Tibial nerve (tissue), 4 donors: ENCODE measurements at regions not wholly inside any gene's neighbourhood (a gene's known extent, or its start where the extent isn't known, plus 50 kb on each side); places are given as distances from the start of the nearest gene placed in this dataset.
"Not testable (repeated sequence)": the region's sequence is repeated elsewhere in the genome, so short reads cannot be mapped to it uniquely, and the experiment has no call there.

Source experiments
- DNase-seq, 2 donors: peaks; one replicate each; pipeline ENCODE4 v3.0.0-alpha.2; 2019; ENCODE audit warnings: low spot score in 2 of 2
- H3K27ac ChIP-seq, 4 donors: fragments of 200-600 bp; sonication (generic) in 3 of 4; one replicate each; pipeline ENCODE4 v1.5.1; 2017 to 2019; ENCODE audit warnings: mild to moderate bottlenecking in 1 of 4
- H3K27me3 ChIP-seq, 2 donors: fragments of 200-600 bp; sonication (generic) in 1 of 2; one replicate each; pipeline versions ENCODE4 v1.5.1 to v1.6.0; 2017 to 2019
- H3K36me3 ChIP-seq, 3 donors: fragments of 200-600 bp; sonication (generic); one replicate each; pipeline ENCODE4 v1.5.1; 2018 to 2019
- H3K4me1 ChIP-seq, 4 donors: fragments of 200-600 bp; sonication (generic) in 3 of 4; one replicate each; pipeline ENCODE4 v1.5.1; 2017 to 2019
- H3K4me3 ChIP-seq, 4 donors: fragments of 200-600 bp; sonication (generic) in 3 of 4; one replicate each; pipeline ENCODE4 v1.5.1; 2017 to 2019; ENCODE audit warnings: mild to moderate bottlenecking in 1 of 4, moderate library complexity in 1 of 4
- H3K9me3 ChIP-seq, 4 donors: fragments of 200-600 bp; sonication (generic) in 3 of 4; one replicate each; pipeline ENCODE4 v1.5.1; 2017 to 2019
- CTCF ChIP-seq, 5 experiments: fragments of 200-600 bp in 3 of 5; fragments of 450-650 bp in 2 of 5; sonication (generic) in 3 of 5; IDR thresholded peaks; one replicate each; pipeline ENCODE4 v1.5.1; 2016 to 2019; ENCODE audit warnings: antibody characterized with exemption in 5 of 5, mild to moderate bottlenecking in 3 of 5, moderate library complexity in 2 of 5
- EP300 ChIP-seq, 2 donors: sonication (generic); formaldehyde crosslinking; IDR thresholded peaks; one replicate each; pipeline ENCODE4 v1.6.1; 2017; ENCODE audit warnings: antibody characterized with exemption in 2 of 2, mild to moderate bottlenecking in 1 of 2
- POLR2A ChIP-seq, 2 donors: fragments of 450-650 bp; IDR thresholded peaks; one replicate each; pipeline ENCODE4 v1.6.1; 2017; ENCODE audit warnings: antibody characterized with exemption in 2 of 2, mild to moderate bottlenecking in 2 of 2, moderate library complexity in 2 of 2
- WGBS, 2 donors: methylation state at CpG; one replicate each; pipeline ENCODE4 v1.1.5; 2018; 5-methylcytosine and 5-hydroxymethylcytosine counted together

- Histone ChIP-seq H3K27ac (no peak overlapping the region), H3K27me3 (no peaks in the 10 kb centered on the region), H3K4me1 (no peaks in the 10 kb centered on the region), H3K9me3 (no peaks in the 10 kb centered on the region), H3K36me3 (no peaks in the 10 kb centered on the region), H3K4me3 (no peak overlapping the region)
- DNase-seq = no peak
- TF ChIP-seq POLR2A (IDR thresholded peaks at IDR 0.05) (no peak), CTCF (IDR thresholded peaks at IDR 0.05) (no peak), EP300 (IDR thresholded peaks at IDR 0.05) (no peak)
These were observed 513.5 kb upstream of the MIR17HG start for GRCh38 chr13:90833951-90834350.

- H3K27ac ChIP-seq = no peak overlapping the region
- no peaks in the 10 kb centered on the region for H3K9me3 ChIP-seq
- no peaks in the 10 kb centered on the region for H3K27me3 ChIP-seq
- TF ChIP-seq EP300 (IDR thresholded peaks at IDR 0.05) (no peak), CTCF (IDR thresholded peaks at IDR 0.05) (no peak), POLR2A (IDR thresholded peaks at IDR 0.05) (no peak)
- H3K4me1 ChIP-seq = no peaks in the 10 kb centered on the region
- WGBS, 2 donors = 77 to 90% methylated on average over 5 of the region's 5 CpGs
- no peak for DNase-seq
- H3K4me3 ChIP-seq = no peak overlapping the region
- H3K36me3 ChIP-seq = no peaks in the 10 kb centered on the region
These were observed 512.8 kb upstream of the MIR17HG start for GRCh38 chr13:90834700-90835099.

- no peaks in the 10 kb centered on the region for H3K36me3 ChIP-seq
- no peaks in the 10 kb centered on the region for H3K4me1 ChIP-seq
- no peaks in the 10 kb centered on the region for H3K27me3 ChIP-seq
- no peak for TF ChIP-seq EP300 (IDR thresholded peaks at IDR 0.05)
- no peak for TF ChIP-seq POLR2A (IDR thresholded peaks at IDR 0.05)
- TF ChIP-seq CTCF (IDR thresholded peaks at IDR 0.05) = no peak
- H3K4me3 ChIP-seq = no peak overlapping the region
- no peaks in the 10 kb centered on the region for H3K9me3 ChIP-seq
- H3K27ac ChIP-seq = no peak overlapping the region
- no peak for DNase-seq
These were observed 511.7 kb upstream of the MIR17HG start for GRCh38 chr13:90835826-90836225.

- no peak for DNase-seq
These were observed 509.0 kb upstream of the MIR17HG start for GRCh38 chr13:90838317-90838960.

GRCh38 chr13:90839061-90839460, 508.4 kb upstream of the MIR17HG start:
- Histone ChIP-seq H3K4me1 (no peaks in the 10 kb centered on the region), H3K27me3 (no peaks in the 10 kb centered on the region), H3K36me3 (no peaks in the 10 kb centered on the region), H3K9me3 (no peaks in the 10 kb centered on the region), H3K4me3 (no peak overlapping the region), H3K27ac (no peak overlapping the region)
- no peak for DNase-seq
- TF ChIP-seq POLR2A (IDR thresholded peaks at IDR 0.05) = no peak

More at GRCh38 chr13:90838317-90838960, 509.0 kb upstream of the MIR17HG start:
- 87 to 88% methylated on average over 4 of the region's 4 CpGs for WGBS, 2 donors
- Histone ChIP-seq H3K9me3 (no peaks in the 10 kb centered on the region), H3K4me3 (no peak overlapping the region), H3K4me1 (no peaks in the 10 kb centered on the region), H3K27ac (no peak overlapping the region), H3K36me3 (no peaks in the 10 kb centered on the region), H3K27me3 (no peaks in the 10 kb centered on the region)
- TF ChIP-seq EP300 (IDR thresholded peaks at IDR 0.05) (no peak), POLR2A (IDR thresholded peaks at IDR 0.05) (no peak), CTCF (IDR thresholded peaks at IDR 0.05) (no peak)

- no peaks in the 10 kb centered on the region for H3K27me3 ChIP-seq
- DNase-seq = no peak
- H3K4me3 ChIP-seq = no peak overlapping the region
- TF ChIP-seq EP300 (IDR thresholded peaks at IDR 0.05) = no peak
- no peak for TF ChIP-seq CTCF (IDR thresholded peaks at IDR 0.05)
- no peak for TF ChIP-seq POLR2A (IDR thresholded peaks at IDR 0.05)
- H3K27ac ChIP-seq = no peak overlapping the region
- H3K4me1 ChIP-seq = no peaks in the 10 kb centered on the region
- no peaks in the 10 kb centered on the region for H3K36me3 ChIP-seq
- H3K9me3 ChIP-seq = peaks cover 0 to 7% (median 0%) of the 10 kb centered on the region in 4 donors
- 95 to 100% methylated on average over 1 of the region's 1 CpG for WGBS, 2 donors
These were observed 500.6 kb upstream of the MIR17HG start for GRCh38 chr13:90846936-90847335.

GRCh38 chr13:90853666-90854065, 493.8 kb upstream of the MIR17HG start:
- DNase-seq, H3K27me3 ChIP-seq, H3K4me3 ChIP-seq, H3K9me3 ChIP-seq, H3K36me3 ChIP-seq, H3K27ac ChIP-seq, H3K4me1 ChIP-seq: not testable (repeated sequence)
- 89 to 95% methylated on average over 10 of the region's 10 CpGs for WGBS, 2 donors
